SH-SY5Y (cell line): ENCODE measurements at regions not wholly inside any gene's neighbourhood (a gene's known extent, or its start where the extent isn't known, plus 50 kb on each side); places are given as distances from the start of the nearest gene placed in this dataset.

Experiments
- GATA2 ChIP-seq: IDR thresholded peaks from 2 replicates; pipeline ENCODE4 v1.6.1; 2011; ENCODE audit warnings: mild to moderate bottlenecking, low read depth, low read length
- GATA3 ChIP-seq: IDR thresholded peaks from 2 replicates; pipeline ENCODE4 v1.6.1; 2011; ENCODE audit warnings: low read depth, mild to moderate bottlenecking, low read length, moderate library complexity

GRCh38 chr3:159877924-159878323 is 110.7 kb upstream of the IL12A start:
- TF ChIP-seq GATA3 (no peak), GATA2 (no peak)
